ENCODE measurements at regions not wholly inside any gene's neighbourhood (a gene's known extent, or its start where the extent isn't known, plus 50 kb on each side); places are given as distances from the start of the nearest gene placed in this dataset.

DNA sequence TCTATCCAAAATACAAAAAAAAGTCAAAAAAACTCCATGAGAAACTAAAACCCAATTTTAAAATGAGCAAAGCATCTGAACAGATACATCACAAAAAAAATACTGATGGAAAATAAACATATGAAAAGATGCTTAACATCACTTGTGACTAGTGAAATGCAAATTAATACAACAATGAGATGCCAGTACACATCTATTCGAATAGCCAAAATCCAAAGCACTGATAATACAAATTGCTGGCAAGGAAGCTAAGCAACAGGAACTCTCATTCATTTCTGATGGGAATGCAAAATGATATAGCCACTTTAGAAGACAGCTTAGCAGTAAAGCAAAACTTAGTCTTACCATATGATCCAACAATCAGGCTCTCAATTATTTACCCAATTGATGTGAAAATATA, 190.2 kb upstream of the FN1 start:
- DNase-seq, result no peak

DNA sequence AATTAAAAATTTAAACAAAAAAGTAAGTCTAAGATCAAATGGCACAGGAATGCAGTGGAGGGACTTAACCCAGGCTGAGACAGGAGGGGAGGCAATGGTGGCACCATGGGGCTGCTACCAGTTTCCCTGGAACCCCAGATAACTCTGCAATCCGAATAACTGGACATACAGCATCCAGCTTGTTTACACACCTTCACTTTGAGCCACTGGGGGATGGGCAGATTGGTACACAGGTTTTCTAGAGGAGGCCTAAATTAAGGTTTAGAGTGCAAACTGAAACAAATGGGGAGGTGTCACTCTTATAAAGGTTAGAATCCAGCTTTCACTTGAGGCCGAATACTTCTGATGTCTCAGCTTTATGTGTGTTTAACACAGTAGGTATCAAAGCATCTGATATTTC, 189.3 kb upstream of the FN1 start:
- no peak for DNase-seq

DNA sequence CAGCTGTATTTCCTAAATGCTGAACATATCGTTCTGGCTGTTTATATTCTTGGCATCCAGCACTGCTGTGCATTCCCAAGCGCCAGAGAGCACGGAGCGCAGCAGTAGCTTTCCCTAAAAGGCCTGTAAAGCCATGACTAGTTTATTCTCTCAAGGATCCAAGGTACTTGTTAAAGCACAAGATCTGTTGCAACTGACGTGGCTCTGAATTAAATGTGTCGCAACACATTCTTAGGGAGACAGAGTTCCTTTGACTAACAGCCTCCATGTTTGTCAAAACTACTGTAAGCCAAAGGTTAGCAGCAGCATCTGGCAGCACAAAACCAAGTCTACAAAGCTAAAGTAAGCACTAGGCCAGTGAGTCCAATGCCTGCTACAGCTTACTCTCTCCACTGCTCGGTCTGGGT, 188.6 kb upstream of the FN1 start:
- peak; percentile 76 for DNase-seq

DNA sequence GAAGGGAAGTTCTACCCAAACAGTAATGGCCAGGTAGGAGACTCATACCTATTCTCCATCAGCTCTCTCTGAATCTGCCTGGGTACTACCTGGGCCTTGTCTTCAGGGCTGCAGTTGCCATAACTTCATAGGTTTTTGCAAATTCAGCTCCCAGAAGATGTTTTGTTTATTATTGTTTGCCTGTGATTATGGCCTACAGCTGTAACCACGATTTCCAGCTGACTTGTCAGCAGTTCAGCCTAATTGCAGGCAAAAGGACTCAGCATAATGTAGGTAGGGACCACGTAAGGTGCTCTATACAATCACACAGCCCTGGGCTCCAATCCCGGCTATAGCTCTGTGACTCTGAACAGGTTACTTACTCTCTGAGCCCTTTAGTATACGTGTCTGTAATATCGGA, 187.0 kb upstream of the FN1 start:
- DNase-seq, result no peak

DNA sequence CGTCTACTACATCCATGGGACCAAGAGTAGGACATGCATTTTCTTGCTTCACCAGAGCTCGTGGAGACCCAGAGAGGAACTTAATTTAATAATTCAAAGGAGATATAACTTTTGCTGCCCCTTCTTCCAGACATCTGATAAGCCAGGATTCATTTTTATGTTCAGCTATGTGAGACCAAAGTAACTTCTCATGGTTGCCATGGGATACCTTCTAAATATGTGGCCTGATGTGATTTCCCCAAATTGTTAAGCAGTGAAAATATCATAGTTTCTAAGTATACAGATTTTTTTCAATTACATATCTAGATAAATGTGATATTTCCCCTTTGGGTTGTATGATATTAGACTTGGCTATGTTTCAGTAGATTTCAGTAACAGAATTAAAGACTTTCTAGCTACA, 185.5 kb upstream of the FN1 start:
- no peak for DNase-seq

DNA sequence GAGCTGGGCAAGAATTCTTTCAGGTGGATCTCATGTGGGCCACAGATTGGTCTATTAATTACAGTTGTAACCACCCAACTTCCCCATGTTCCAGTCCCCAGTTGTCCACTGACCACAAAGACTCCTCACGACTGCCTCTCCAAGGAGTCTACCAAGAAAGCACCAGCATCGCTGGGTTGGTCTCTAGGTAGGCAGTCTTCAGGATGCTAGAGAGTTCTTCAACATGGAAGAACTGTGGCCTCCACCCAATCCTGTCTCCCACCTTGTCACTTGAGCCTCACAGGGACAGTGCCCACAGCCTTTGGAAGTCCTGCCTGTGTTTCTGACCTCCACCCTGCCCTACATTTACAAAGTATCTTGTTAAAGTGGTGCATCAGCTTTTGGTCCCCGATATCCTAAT, 184.7 kb upstream of the FN1 start:
- no peak for DNase-seq

DNA sequence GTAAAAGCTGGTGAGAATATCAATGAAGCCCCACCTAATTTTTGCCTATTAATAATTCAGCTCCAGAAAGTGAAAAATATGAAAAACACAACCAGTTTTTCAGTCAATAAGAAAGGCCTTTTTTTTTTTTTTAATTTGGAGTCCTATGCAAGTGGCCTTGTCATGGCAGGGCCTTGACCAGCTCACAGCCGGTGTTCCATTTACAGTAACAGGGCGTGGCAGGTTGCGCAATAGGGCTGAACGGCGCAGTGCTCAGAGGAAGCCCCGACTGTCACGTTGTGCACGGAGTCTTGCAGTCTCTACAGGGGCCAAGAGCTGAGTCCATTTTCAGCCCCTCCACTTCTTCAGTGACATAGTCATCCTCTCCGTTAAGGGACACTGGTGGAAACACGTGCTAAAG, 184.1 kb upstream of the FN1 start:
- no peak for DNase-seq

DNA sequence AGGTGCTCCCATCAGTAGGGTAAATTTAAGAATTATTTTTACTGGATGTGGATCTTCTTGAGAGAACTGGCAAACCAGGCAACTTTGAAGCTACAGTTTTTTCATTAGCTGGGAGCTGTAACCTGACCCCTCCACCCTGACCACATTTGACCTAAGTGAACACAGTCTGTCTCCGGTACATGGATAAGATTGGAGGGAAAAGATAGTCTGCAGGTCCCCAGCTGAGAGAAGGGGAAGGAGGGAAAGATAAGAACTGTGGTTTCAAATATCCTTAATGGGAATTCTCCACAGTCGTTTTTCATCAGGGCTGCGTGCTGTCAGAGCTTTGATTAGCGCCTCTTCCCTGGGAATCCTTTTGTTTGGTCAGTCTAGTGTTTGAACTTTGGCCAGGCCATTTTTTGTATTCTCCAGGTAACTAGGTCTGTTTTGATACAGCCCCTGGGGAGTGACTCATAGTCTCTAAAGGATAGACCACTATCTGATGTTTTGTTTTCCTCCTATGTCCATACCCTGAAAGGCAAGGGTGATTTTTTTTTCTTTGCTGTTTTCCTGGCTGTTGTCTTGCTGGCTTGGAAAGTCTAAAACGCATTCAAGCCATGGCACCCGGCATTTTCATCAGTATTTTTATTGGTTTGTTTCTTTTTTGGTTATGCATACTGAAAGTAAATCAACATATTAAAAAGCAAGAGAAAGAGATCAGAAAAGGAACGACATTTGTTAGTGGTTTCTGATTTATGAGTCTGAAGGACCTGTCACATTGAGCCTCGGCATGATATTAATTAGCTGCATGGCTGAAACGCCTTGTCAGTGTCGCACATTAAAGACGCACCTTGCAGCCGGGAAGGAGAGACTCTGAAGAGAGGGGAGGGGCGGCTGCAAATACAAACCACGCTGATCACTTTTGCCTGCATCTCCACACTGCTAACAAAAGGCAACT, 183.4 kb upstream of the FN1 start:
- no peak for DNase-seq

DNA sequence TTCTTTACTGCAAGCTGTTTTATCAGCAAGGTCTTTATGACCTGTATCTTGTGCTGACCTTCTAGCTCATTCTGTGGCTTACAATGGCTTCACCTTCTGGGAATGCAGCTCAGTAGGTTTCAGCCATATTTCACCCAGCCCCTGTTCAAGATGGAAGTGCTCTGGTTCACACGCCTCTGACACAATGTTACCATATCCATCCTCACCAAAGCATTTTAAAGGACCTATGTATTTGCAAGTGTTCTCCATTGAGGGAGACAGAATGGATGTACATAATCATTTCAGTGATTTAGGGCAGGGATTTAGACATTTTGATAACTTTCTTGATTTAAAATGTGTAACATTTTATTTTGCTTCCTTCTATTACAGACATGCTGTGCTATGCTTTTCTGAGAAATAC, 182.3 kb upstream of the FN1 start:
- DNase-seq, result no peak

DNA sequence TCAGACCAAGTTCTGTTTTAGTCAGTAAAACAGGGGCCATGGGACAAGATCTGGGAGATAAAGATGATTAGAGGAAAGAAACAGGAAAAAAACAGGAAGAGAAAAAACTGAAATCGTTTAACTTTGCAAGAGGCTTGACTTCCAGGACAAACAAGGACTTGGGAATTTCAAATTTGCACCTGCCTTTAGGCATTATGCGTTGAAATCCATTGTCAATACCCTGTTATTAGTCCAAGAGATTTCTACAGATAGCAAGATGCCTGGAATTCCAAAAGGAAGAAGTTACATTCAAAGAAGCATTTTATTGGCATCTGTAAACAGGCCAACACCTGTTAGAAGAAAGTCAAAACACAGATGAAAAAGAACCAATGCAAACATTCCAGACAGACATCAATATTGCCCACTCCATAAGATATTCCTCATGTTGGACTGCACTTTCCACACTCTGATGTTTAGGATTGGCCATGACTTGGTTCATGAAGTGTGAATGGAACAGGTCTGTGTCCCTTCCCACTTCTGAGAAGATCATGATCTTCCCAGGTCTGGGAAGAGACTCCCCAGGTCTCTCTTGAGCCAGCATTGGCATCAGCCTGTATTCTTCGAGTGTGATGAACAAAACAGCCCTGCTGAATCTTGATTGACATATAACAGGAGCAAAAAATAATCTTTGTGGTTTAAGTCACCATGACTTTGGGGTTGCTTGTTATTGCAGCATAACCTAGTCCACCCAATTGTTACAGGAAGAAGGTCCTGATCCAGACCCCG, 181.4 kb upstream of the FN1 start:
- DNase-seq, result no peak

DNA sequence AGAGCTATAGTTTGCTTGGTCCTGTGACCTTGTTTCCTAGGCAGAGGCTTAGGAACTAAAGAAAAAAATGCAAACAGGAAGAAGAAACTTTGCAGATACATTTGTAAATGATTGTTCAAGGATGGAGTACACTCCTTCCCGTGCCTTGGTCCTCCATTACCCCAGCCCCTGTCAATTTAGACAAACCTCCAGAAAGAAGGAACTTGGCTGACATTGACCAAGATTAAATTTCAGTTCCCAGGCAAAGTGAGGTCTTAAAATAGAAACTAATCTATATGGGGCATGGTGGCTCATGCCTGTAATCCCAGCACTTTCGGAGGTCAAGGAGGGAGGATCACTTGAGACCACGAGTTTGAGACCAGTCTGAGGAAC, 179.9 kb upstream of the FN1 start:
- DNase-seq, result no peak

DNA sequence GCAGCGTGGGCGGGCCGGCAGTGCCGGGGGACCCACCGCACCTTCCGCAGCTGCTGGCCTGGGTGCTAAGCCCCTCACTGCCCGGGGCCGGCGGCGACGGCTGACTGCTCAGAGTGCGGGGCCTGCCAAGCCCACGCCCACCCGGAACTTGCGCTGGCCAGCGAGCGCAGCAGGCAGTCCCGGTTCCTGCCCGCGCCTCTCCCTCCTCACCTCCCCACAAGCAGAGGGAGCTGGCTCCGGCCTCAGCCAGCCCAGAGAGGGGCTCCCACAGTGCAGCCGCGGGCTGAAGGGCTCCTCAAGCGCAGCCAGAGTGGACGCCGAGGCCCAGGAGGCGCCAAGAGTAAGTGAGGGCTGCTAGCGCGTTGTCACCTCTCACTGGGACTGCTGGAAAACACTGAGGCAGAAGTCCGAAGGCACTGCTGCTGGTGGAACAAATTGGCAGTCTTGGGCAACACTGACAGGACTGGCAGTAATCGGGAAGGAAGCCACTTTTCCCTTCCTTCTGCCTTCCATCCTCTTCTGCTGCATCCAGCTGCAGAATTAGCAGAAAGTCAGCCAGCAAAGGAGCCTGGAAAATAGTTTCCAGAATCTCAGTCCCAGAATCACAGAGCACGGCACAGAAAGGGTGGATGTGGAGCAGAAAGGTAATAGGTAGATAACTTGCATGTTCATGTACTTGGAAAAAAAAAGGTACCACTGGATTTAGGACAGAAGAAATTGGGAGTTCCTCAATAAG, 179.4 kb upstream of the FN1 start:
- no peak for DNase-seq

DNA sequence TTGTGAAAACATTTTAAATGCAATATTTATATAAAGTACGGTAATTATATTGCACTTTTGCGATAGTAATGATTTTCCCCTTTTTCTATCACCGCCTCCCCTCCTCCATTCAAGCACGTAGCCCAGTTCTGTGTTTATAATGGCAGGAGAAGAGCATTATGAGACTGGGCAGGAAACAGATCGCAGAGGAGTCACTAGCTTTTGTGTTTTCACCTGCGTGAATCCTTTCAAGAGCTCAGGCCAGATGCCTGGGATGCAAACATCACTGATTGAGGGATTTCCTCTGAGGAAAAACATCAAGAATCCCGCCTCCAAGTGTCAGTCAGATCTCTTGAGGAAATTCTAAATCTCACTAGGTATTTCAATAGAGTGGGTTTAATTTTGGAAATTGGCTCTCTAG, 178.4 kb upstream of the FN1 start:
- no peak for DNase-seq

DNA sequence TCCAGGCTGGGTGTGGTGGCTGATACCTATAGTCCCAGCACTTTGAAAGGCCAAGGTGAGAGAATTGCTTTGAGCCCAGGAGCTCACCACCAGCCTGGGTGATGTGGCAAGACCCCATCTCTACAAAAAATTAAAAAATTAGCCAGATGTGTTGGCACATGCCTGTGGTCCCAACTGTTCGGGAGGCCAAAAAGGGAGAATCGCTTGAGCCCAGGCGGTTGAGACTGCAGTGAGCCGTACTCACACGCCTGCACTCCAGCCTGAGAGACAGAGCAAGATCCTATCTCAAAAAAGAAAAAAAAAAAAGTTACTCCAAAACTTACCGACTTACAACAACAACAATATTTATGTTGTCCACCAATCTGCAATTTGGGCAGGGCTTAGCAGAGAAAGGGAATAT, 178.0 kb upstream of the FN1 start:
- no peak for DNase-seq

DNA sequence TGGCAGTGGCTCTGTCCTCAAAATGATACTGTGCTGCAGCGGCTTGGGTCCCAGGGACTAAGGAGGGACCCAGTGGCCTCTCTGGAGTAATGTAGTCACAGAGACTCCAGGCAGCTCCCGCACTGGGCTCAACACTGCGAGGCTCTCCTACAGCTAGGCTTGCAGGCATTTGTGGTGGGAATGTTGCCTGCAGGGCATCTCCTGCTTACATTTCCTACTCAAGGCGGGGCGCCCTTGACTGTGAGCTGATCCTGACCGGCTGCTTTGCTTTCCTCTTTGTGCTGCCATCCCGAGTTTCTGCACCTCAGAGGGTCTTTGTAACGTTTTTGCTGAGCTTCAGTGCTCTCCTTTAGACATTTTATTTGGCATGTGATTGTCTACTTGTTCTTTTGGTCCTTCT, 177.4 kb upstream of the FN1 start:
- DNase-seq, result no peak

DNA sequence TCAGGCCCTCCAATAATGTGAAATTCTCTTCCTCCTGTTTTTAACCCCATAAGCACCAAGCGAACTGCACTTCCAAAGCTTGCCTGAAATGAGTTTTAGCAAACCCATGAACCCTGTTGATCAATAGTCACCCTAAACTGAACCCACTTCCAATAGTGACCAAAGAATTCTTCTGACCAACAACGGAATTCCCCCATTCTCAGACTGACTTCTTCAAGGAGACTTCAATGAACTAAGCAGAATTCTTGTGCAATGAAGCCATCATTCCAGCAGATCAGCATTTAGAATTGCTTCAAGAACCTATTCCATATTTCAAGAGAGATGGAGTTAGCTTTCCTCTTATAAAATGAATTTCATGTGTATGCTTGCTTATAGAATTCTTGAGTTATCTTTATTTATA, 176.9 kb upstream of the FN1 start:
- DNase-seq, result no peak

DNA sequence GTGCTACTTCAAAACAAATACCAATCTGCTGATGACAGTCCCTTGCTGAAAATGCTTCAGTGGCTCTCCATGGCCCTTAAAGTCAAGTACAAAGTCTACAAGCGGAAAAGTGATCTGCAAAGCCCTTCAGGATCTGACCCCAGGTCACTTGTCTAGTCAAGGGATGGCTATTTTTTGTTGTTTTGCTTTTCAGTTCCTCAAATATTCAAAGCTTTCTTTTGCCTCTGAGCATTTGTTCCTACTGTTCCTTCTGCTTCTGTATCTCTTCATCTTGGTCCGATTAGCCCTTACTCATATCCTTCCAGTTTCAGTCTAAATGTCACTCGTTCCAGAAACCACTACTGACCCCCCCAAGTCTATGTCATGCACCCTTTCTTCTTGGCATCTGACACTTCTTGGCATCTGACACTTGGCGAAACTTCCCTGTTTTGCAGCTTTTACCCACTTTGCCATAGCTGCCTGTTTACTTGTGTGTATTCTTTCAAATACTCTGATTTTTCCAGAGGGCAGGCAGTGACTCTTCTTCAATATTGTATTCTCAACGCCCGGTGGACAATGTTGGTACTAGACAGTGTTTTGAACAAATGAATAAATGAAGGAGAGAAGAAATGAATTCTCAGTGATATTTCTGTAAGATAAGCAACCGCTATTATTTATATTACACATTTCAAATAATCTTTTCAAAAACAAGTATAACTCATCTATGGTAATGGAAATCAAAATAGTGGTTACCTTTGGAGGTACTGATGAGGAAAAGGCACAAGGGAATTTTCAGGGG, 175.9 kb upstream of the FN1 start:
- no peak for DNase-seq

DNA sequence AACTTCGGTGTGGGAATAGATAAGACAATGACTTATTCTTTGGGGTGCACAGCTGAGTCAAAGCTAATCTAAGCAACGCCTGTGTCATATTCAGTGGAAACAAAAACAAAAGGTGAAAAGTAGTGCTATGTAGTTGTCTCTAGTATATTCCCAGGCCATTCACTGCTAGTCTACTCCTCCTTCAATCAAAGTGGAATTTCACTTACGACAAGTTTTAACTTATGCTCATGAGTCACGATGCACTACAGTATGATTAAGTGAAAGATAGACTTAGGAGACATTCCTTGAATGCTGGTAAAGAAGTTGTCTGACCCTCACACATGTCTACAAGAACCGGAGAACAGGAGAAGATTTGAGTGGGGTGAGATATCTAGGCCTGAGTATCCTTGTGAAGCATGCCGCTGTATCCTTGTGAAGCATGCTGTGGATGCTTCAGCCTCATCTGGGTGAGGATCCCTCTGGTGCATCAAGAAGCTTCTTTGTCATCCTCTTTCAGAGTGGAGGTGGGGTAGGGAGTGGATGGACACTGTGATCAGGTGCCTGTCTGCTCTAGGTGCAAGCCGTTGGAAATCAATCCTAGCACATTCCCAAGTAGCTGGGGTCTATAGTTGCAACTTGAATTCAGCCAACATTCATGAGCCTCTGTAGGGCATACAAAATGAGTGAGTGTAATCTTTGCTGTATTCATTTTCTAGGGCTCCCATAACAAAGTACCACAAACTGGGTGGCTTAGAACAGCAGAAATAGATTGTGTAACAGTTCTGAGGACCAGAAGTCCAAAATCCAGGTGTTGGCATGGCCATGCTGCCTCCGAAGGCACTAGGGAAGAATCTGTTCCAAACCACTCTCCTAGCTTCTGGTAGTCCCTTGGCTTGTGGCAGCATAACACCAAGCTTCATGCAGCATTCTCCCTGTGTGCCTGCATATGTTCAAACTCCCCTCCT, 173.5 kb upstream of the FN1 start:
- no peak for DNase-seq

DNA sequence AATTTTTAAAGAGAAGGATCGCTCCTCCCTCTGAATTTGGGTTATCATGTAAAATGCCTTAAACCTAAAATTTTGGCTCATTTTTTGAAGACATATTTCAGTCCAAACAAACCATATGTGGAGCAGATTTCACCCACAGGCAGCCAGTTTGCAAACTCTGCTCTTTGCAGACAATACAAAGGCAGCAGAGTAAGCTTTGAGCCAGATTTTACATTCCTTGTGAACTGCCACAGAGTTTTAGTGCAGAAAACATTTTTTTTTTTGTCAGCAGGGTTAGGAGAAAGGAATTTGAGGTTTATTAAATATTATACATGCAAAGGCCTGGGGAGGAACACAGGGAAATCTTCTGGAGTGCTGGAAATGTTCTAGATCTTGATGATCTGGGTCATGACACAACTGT, 171.9 kb upstream of the FN1 start:
- DNase-seq, result no peak

DNA sequence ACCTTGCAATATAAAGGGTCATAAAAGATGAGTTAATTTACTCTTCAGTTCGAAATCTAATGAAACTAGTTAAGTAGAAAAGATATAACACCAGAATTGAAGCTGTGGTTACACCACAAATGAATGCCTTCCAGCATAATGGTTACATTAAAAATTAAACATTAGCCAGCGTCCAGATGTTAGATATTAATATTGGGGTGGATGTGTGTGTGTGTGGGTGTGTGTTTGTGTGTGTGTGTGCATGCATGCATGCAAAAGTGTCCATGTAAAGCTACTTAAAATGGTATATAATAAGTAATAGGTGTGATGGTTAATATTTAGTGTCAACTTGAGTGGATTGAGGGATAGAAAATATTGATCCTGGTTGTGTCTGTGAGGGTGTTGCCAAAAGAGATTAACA, 170.4 kb upstream of the FN1 start:
- DNase-seq, result no peak

DNA sequence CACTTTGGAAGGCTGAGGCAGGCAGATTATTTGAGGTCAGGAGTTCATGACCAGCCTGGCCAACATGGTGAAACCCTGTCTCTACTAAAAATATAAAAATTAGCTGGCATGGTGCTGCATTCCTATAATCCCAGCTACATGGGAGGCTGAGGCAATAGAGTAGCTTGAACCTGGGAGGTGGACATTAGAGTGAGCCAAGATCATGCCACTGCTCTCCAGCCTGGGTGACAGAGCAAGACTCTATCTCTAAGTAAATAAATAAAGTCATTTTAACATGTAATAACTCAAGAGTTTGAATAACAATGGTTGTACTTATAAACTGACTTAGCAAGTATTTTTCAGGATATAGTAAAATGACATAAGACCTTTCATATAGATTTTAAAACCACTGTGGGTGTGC, 169.3 kb upstream of the FN1 start:
- DNase-seq, result no peak

All from muscle of arm (tissue), 1 donor.